Mammary epithelial cell (primary cell): ENCODE measurements at regions not wholly inside any gene's neighbourhood (a gene's known extent, or its start where the extent isn't known, plus 50 kb on each side); places are given as distances from the start of the nearest gene placed in this dataset.

ENCODE experiments used
- EZH2 ChIP-seq: IDR thresholded peaks from 2 replicates; pipeline ENCODE4 v1.6.1; 2012; ENCODE audit warnings: low read length, inconsistent platforms, borderline replicate concordance
- TF ChIP-seq, protein P1 (sequence below), 2 donors: IDR thresholded peaks in 1 of 2; conservative IDR thresholded peaks in 1 of 2; 2 replicates each; pipeline ENCODE4 v1.5.1; 2011 to 2012; ENCODE audit warnings: inconsistent platforms in 2 of 2, low read length in 2 of 2, mild to moderate bottlenecking in 2 of 2, control low read depth in 1 of 2, low read depth in 1 of 2; ENCODE audit not compliant: insufficient read depth in 1 of 2; ENCODE audit errors: extremely low read depth in 1 of 2

DNA sequence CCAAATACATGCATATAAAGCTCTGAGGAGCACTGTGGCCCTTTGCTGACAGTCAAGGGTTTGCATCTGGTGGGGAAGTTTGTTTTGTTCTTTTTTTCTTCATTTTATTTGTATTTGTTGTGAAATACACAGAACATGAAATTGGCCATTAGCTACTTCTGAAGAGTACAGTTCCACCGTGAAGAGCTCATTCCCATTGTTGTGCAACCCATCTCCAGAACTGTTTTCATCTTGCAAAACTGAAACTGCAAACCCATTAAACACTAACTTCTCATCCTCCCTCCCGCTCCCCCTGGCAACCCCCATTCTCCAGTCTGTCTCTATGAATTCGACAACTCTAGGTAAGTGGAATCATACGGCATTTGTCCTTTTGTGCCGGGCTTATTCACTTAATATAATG, 231.3 kb downstream of the TFAP2C start:
- TF ChIP-seq, protein P1, sequence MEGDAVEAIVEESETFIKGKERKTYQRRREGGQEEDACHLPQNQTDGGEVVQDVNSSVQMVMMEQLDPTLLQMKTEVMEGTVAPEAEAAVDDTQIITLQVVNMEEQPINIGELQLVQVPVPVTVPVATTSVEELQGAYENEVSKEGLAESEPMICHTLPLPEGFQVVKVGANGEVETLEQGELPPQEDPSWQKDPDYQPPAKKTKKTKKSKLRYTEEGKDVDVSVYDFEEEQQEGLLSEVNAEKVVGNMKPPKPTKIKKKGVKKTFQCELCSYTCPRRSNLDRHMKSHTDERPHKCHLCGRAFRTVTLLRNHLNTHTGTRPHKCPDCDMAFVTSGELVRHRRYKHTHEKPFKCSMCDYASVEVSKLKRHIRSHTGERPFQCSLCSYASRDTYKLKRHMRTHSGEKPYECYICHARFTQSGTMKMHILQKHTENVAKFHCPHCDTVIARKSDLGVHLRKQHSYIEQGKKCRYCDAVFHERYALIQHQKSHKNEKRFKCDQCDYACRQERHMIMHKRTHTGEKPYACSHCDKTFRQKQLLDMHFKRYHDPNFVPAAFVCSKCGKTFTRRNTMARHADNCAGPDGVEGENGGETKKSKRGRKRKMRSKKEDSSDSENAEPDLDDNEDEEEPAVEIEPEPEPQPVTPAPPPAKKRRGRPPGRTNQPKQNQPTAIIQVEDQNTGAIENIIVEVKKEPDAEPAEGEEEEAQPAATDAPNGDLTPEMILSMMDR (conservative IDR thresholded peaks at IDR 0.05 in 1 of 2, IDR thresholded peaks at IDR 0.05 in 1 of 2; ENCODE audit: extremely low read depth in 1 of 2, insufficient read depth in 1 of 2, low read depth in 1 of 2, low read length in 2 of 2): no peak
- no peak for TF ChIP-seq EZH2
